Suppressor macrophage treated with lipopolysaccharide for 1 hour (primary cell): ENCODE measurements at regions not wholly inside any gene's neighbourhood (a gene's known extent, or its start where the extent isn't known, plus 50 kb on each side); places are given as distances from the start of the nearest gene placed in this dataset.
"Not testable (repeated sequence)": the region's sequence is repeated elsewhere in the genome, so short reads cannot be mapped to it uniquely, and the experiment has no call there.

Experiments used
- DNase-seq, 3 donors: peaks; one replicate each; pipeline ENCODE4 v3.0.0-alpha.2; 2020 to 2022

GRCh38 chr4:173752610-173753230 is 222.7 kb upstream of the HAND2 start:
- DNase-seq, result peak; percentile 60 to 75 (median 63)

DNA sequence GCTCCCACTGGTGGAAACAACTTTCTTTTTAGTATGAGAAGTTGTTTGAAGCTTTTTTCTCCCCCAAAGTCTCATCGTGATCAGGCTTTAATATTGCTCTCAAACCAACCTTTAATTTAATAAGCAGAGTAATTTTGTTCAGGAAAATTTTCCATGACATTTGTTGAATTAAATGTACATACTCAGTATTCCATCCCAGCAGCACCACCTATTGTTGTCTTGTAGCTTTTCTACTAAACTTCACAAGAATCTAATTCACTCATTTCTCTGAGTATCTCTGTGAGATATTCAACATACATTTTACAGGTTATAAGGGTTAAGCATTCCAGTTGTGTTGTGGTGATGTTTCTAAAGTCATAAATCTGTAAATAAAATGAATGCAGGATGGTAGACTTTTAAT is 218.3 kb upstream of the HAND2 start:
- DNase-seq, result no peak

- DNase-seq, result no peak
Measured at GRCh38 chr4:173747537-173748257, 217.7 kb upstream of the HAND2 start.

DNA sequence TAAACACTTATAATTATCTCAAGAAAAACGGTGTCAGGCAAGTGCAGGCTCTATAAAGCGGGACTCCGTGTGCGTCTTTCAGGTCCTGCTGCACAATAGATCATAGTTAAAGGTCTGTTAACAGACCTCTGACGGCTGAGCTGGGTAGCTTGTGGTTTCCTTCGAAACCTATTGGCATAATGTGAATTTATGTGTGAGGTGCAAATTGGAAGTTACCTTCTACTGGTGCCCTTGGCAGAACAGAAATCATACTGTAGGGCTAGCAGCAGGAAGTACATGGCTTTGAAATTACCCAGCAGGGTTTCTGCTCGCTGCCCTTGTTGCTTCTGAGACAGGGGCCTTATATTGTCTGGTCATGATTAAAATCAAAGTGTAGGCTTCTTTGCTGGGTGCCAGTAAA is 216.4 kb upstream of the HAND2 start:
- no peak for DNase-seq

- DNase-seq, result no peak
Measured at GRCh38 chr4:173745765-173746164, 215.7 kb upstream of the HAND2 start.

- no peak for DNase-seq
Measured at GRCh38 chr4:173736840-173737239, 206.8 kb upstream of the HAND2 start.

DNA sequence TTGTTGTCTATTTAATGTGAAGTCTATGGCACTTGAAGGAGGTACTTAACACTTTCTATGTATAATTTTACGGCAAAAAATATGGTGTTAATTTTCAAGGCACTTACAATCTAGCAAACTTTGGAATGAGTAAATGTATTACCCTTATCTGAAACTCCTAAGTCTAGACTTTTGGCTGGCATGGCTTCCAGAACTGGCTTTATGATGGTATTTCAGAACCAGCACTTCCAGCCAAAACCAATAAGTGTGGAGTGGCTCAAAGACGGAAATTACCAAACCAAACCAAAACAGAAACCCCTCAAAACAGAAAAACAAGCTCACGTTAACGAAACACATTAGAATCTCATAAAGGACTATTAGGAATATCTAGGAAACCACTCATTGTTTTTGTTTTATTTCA is 205.6 kb upstream of the HAND2 start:
- no peak for DNase-seq

- no peak for DNase-seq
Measured at GRCh38 chr4:173735049-173735448, 205.0 kb upstream of the HAND2 start.

DNA sequence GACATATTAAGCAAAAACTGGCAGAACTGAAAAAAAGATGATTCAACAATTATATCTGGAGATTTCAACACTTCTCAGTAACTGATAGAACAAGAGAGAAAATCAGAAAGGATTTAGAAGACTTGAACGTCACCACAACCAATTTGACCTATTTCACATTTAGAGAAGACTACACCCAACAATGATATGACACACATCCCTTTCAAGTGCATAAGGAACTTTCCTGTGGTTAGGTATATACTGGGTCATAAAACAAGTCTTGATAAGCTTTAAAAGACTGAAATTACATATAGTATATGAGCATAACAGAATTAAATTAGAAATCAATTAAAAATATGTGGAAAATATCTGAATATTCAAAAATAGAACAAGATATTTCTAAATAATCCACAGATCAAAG is 201.2 kb upstream of the HAND2 start:
- DNase-seq, result no peak

DNA sequence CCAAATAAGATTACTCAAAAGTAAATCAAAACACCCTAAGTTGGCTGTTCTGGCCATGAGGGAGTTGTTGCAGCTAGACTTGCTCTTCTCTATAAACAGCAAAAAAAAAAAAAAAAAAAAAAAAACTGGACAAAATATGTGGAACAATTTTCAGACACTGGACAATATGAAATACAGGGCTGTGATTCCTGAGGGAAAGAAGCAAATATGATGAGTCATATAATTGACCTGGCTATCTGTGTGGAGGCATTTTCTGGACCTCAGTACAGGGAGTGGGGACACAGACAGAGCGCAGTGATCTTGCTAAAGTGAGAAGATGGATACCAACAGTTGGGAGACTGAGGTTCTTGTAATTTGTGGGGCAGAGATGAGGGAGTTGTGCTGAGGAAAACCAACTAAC is 192.0 kb upstream of the HAND2 start:
- no peak for DNase-seq

DNA sequence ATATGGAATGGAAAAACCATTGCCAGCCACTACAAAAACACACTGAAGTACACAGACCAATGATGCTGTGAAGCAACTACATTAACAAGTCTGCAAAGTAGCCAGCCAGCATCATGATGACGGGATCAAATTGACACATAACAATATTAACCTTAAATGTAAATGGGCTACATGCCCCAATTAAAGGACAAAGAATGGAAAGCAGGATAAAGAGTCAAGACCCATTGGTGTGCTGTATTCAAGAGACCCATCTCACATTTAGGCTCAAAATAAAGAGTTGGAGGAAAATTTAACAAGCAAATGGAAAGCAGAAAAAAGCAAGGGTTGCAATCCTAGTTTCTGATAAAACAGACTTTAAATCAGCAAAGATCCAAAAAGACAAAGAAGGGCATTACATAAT is 188.5 kb upstream of the HAND2 start:
- DNase-seq, result not testable (repeated sequence)

- DNase-seq, result no peak
Measured at GRCh38 chr4:173717581-173717980, 187.6 kb upstream of the HAND2 start.

- DNase-seq, result no peak
Measured at GRCh38 chr4:173714456-173714855, 184.4 kb upstream of the HAND2 start.

DNA sequence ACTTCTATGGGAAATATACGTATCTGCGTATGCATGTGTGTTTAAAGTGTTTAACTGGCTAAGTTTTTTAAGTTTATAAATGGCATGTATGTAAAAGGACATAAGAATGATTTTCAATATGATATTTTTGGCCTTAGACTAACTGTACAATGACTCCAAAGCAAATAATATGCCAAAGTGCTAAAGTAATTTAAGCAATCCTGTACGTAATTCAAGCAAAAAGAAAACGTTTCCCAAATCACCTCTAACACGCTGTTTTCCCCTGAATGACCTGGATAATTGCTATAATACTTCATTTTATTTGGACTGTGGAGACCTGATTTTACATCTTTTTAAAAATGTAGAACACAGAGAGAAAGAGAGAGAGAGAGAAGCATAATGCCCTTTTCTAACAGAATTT is 183.0 kb upstream of the HAND2 start:
- DNase-seq, result no peak

- no peak for DNase-seq
Measured at GRCh38 chr4:173707658-173708419, 177.8 kb upstream of the HAND2 start.

- no peak for DNase-seq
Measured at GRCh38 chr4:173704201-173704600, 174.2 kb upstream of the HAND2 start.

- no peak for DNase-seq
Measured at GRCh38 chr4:173703021-173703420, 173.0 kb upstream of the HAND2 start.

- no peak for DNase-seq
Measured at GRCh38 chr4:173700650-173701049, 170.6 kb upstream of the HAND2 start.

DNA sequence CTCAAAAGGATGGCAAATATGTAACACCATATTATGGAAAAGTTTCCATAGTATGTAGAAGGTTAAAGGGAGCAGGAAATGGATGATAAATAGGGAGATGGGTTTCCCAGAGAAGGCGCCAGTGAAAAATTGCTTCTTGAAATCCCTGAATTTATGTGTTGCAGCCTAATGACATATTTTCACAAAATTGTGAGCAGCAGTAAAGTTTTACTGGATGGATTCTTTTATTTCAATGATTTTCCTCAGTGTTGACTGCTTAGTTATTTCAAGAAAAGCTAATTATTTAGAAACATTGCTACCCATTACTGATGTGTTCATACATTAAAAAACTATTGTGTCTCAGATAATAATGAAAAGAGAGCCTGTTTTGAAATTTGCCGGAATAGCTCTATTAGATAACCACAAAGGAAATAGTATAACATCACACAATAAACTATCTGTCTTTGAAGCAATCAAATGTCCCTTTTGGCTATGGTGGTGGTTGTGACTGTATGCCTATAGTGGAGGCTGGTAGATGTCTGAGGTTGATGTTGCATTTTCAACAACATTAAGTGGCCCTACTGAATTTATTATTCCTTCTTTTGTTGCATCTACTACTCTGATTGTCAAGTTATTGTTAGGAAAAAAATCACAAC is 169.9 kb upstream of the HAND2 start:
- DNase-seq, result no peak

GRCh38 chr4:173698557-173699262 is 168.7 kb upstream of the HAND2 start:
- no peak for DNase-seq

DNA sequence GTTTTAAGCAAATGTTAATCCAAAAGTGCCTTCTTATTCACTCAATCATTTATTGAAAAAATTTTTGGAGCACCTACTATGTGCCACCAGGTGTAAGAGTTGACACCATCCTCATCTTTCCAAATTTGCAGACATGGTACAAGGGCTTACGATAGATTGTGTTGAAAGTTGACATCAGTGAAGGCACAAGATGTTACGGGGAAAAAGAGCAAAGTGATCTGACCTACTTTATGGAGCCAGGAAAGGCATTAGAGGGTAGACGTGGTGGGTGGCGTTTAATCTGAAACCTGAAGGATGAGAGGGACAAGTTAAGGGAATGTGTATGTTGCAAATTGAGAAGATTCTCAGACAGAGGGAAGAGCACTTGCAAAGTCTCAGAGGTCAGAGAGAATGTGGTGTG is 167.8 kb upstream of the HAND2 start:
- DNase-seq, result no peak

DNA sequence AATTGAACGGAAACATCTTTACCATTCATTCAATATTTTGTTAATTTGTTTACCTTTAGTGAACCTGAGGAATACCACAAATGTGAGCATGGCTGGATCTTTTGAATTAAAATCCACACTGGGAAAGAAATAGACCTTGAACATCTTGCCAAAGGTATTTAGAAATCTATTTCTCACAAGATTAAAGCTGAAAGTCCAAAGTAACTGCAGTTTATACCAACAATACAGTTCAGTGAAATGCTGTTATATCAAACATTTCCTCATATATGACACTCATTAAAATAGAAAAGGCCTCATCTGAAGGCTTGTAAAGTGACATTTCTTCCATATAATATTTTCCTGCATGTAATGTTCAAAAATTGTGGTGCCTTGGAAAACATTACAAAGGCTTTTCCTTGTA is 166.5 kb upstream of the HAND2 start:
- DNase-seq, result no peak

DNA sequence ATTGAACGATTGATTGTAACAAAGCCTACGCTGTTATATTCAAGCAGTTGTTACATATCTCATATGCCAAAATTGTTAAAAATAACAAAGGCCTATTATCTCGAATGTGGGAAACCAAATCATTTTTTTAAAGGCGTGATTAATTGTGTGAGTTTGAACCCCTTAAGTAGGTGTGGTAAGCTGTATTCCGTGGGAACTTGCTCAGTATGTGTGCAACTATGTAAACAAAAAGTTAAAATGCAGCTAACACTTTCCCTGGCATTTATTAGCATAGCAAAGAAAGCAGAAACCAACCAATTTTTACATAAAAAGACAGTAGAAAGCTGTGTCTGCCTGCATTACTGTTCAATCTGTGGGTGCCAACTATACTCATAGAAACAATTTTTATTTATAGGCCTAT is 166.0 kb upstream of the HAND2 start:
- DNase-seq, result no peak
